Body of pancreas (tissue), 4 donors: ENCODE measurements at regions not wholly inside any gene's neighbourhood (a gene's known extent, or its start where the extent isn't known, plus 50 kb on each side); places are given as distances from the start of the nearest gene placed in this dataset.

Source experiments
- ATAC-seq: fragments of 150-250 bp; one replicate; pipeline ENCODE4 v1.9.1; 2016
- DNase-seq, 4 donors: peaks; one replicate each; pipeline ENCODE4 v3.0.0-alpha.2; 2019
- H3K27ac ChIP-seq, 4 donors: fragments of 200-600 bp; sonication (generic); 1 replicate in 3 of 4; 2 replicates in 1 of 4; pipeline versions ENCODE4 v1.5.1 to v1.6.1; 2016 to 2019; ENCODE audit warnings: mild to moderate bottlenecking in 1 of 4, mixed read lengths in 1 of 4, moderate library complexity in 1 of 4
- H3K27me3 ChIP-seq, 2 donors: fragments of 200-600 bp; sonication (generic); one replicate each; pipeline ENCODE4 v1.6.0; 2016; ENCODE audit warnings: mild to moderate bottlenecking in 1 of 2
- H3K36me3 ChIP-seq, 2 donors: fragments of 200-600 bp; sonication (generic); replicated peaks in 1 of 2; 2 replicates each; pipeline ENCODE4 v1.5.1; 2016; ENCODE audit warnings: low read depth in 2 of 2; ENCODE audit not compliant: insufficient read depth in 1 of 2
- H3K4me1 ChIP-seq: fragments of 200-600 bp; sonication (generic); one replicate; pipeline ENCODE4 v1.6.0; 2016
- H3K4me3 ChIP-seq, 2 donors: fragments of 200-600 bp; sonication (generic); 1 replicate in 1 of 2; 2 replicates in 1 of 2; pipeline ENCODE4 v1.5.1; 2016 to 2019
- H3K9me3 ChIP-seq, 3 donors: fragments of 200-600 bp; sonication (generic); 1 replicate in 2 of 3; 2 replicates in 1 of 3; pipeline ENCODE4 v1.5.1; 2016
- POLR2A ChIP-seq, 3 donors: fragments of 450-650 bp; IDR thresholded peaks; one replicate each; pipeline ENCODE4 v1.6.1; 2016; ENCODE audit warnings: antibody characterized with exemption in 3 of 3, mild to moderate bottlenecking in 2 of 3
- WGBS, 2 donors: methylation state at CpG; one replicate each; pipeline ENCODE4 v1.1.5; 2017; 5-methylcytosine and 5-hydroxymethylcytosine counted together
- intact Hi-C: fragments of 100-400 bp; cut with DNase I; formaldehyde crosslinking; loops from one replicate; pipeline ENCODE4 v1.15.1; 2023
- TF ChIP-seq, protein P1 (sequence below), 7 experiments: fragments of 450-650 bp in 4 of 7; fragments of 200-600 bp in 3 of 7; sonication (generic) in 3 of 7; IDR thresholded peaks; one replicate each; pipeline ENCODE4 v1.5.1; 2016 to 2019; ENCODE audit warnings: antibody characterized with exemption in 7 of 7

DNA sequence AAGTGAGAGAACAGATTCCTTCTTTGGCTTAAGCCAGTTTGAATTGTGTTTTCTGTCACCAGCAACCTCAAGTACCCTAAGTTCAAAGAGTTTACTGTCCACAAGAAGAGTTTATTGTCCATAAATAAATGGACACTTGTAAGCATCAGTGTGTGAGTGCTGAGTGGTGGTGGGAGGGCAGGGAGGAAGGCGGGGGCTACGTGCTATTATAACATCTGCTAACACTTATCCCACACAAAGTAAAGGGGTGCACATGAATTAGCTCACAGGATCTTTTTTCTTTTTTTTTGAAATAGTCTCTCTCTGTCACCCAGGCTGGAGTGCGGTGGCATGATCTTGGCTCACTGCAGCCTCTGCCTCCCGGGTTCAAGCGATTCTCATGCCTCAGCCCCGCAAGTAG lies 87.2 kb downstream of the MICALL2 start:
- Histone ChIP-seq H3K9me3 (no peaks in the 10 kb centered on the region), H3K4me3 (no peak overlapping the region), H3K27me3 (peaks cover 0 to 32% of the 10 kb centered on the region in 2 donors), H3K36me3 (no peaks in the 10 kb centered on the region), H3K27ac (no peak overlapping the region), H3K4me1 (no peaks in the 10 kb centered on the region)
- ATAC-seq (no peak), DNase-seq (no peak)
- WGBS, 2 donors: 72 to 73% methylated on average over 6 of the region's 6 CpGs
- intact Hi-C loops: no loop called here
- TF ChIP-seq POLR2A (IDR thresholded peaks at IDR 0.05): no peak
- TF ChIP-seq, protein P1, sequence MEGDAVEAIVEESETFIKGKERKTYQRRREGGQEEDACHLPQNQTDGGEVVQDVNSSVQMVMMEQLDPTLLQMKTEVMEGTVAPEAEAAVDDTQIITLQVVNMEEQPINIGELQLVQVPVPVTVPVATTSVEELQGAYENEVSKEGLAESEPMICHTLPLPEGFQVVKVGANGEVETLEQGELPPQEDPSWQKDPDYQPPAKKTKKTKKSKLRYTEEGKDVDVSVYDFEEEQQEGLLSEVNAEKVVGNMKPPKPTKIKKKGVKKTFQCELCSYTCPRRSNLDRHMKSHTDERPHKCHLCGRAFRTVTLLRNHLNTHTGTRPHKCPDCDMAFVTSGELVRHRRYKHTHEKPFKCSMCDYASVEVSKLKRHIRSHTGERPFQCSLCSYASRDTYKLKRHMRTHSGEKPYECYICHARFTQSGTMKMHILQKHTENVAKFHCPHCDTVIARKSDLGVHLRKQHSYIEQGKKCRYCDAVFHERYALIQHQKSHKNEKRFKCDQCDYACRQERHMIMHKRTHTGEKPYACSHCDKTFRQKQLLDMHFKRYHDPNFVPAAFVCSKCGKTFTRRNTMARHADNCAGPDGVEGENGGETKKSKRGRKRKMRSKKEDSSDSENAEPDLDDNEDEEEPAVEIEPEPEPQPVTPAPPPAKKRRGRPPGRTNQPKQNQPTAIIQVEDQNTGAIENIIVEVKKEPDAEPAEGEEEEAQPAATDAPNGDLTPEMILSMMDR (IDR thresholded peaks at IDR 0.05): no peak

DNA sequence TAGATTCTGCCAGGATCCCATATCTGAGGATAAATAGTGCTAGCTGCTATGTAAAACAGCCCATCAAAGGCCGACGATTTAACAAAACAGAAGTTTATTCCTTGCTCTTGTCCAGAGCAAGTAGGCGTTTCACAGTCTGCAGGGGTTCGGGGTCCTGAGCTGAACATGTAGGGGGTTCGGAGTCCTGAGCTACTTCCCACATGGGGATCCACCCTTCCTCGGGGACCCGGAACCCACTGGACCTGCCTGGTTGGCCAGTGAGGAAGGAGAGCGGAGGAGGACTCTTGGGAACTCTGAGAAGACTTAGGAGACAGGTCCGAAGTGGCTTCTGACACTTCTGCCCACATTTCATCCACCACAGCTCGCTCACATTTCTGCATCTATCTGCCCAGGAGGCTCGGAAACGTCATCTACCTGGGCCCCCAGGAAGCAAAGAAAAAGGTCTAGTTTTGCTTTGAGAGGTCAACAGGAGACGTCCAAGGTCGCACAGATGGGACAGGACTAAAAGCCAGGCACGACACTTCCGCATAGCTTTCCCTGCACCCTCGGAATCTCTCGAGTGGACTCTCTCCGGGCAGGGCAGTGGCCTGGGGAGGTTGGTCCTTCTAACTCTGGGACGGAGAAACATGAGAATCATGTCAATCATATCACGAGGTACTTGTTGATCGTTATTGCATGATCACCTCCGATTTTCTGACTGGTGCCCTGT lies 86.4 kb downstream of the MICALL2 start:
- peaks cover 0 to 32% of the 10 kb centered on the region in 2 donors for H3K27me3 ChIP-seq
- WGBS, 2 donors: 52 to 54% methylated on average over 21 to 23 of the region's 23 CpGs
- H3K27ac ChIP-seq: no peak overlapping the region
- ATAC-seq (no peak), DNase-seq (no peak)
- intact Hi-C loops: no loop called here
- H3K36me3 ChIP-seq: no peaks in the 10 kb centered on the region
- H3K4me3 ChIP-seq: no peak overlapping the region
- no peaks in the 10 kb centered on the region for H3K4me1 ChIP-seq
- TF ChIP-seq, protein P1 (IDR thresholded peaks at IDR 0.05): no peak
- TF ChIP-seq POLR2A (IDR thresholded peaks at IDR 0.05): no peak
- no peaks in the 10 kb centered on the region for H3K9me3 ChIP-seq

DNA sequence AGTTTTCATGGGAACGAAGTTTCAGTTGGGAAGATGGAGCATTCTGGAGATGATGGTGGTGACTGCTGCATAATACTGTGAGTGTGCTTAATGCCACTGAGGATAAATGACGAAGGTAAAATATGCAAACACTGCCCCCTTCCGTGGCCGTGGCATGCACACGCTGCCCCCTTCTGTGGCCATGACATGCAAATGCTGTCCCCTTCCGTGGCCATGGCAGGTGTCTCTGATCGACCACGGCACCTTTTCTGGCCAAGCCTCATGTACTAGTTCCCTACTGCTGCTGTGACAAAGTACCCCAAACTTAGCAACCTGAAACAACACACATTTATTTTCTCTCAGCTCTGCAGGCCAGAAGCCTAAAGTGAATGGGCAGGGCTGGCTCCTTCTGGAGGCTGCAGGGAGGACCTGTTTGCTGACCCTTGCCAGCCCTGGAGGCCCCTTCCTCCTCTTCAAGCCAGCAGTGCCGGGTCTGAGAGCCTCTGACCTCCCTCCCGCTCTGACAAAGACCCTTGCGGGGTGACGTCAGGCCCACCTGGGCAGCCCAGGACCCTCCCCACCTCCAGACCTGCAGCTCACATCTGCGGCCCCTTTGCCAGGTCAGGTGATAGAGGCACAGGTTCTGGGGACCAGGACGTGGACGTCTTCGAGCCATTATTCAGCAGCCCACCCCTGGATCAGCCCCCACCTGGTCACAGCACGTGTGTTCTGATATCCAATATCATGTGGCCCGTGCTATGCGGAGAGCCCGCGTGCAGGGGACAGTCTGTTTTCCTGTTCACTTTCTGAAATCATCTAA lies 82.0 kb downstream of the MICALL2 start:
- intact Hi-C loops: no loop called here
- ATAC-seq: no peak
- Histone ChIP-seq H3K27me3 (peaks cover 0 to 4% of the 10 kb centered on the region in 2 donors), H3K4me1 (no peaks in the 10 kb centered on the region), H3K4me3 (no peak overlapping the region), H3K9me3 (no peaks in the 10 kb centered on the region), H3K36me3 (no peaks in the 10 kb centered on the region), H3K27ac (no peak overlapping the region)
- no peak for TF ChIP-seq POLR2A (IDR thresholded peaks at IDR 0.05)
- TF ChIP-seq, protein P1 (IDR thresholded peaks at IDR 0.05): no peak
- DNase-seq: no peak
- 49 to 56% methylated on average over 19 to 21 of the region's 21 CpGs for WGBS, 2 donors

DNA sequence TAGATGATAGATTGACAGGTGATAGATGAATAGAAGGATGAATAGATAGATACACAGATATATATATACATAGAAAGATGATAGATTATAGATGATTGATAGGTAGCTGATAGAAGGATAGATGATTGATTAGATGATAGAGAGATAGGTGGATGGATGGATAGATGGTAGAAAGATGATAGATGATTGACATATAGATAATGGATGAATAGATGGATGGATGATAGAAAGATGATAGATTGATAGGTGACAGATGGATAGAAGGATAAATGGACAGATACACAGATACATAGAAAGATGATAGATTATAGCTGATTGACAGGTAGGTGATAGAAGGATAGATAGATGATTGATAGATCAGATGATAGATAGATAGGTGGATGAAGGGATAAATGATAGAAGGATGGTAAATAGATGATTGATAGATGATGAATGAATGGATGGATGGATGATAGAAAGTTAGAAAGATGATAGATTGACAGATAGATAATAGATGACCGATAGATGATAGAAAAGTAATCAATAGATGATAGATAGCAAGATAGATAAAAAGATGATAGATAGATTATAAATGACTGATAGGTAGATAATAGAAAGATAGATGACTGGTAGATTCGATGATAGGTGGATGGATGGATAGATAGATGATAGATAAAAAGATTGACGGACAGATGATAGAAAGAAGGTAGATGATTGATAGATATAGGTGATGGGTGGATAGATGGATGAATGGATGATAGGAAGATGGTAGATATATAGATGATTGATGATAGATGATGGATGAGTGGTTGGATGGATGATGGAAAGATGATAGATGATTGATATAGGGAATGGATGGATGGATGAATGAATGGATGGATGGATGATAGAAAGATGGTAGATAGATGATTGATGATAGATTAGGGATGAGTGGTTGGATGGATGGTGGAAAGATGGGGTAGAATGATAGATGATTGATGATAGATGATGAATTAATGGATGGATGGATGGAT lies 80.4 kb downstream of the MICALL2 start:
- no peak for ATAC-seq
- DNase-seq: no peak
- H3K4me3 ChIP-seq: no peak overlapping the region
- H3K36me3 ChIP-seq: no peaks in the 10 kb centered on the region
- no peak overlapping the region for H3K27ac ChIP-seq
- TF ChIP-seq POLR2A (IDR thresholded peaks at IDR 0.05): no peak
- TF ChIP-seq, protein P1 (IDR thresholded peaks at IDR 0.05): no peak
- H3K4me1 ChIP-seq: no peaks in the 10 kb centered on the region
- WGBS, 2 donors: 62 to 63% methylated on average over 3 of the region's 3 CpGs
- H3K9me3 ChIP-seq: no peaks in the 10 kb centered on the region
- H3K27me3 ChIP-seq: peaks cover 0 to 4% of the 10 kb centered on the region in 2 donors
- intact Hi-C loops: no loop called here
